ENCODE measurements at regions not wholly inside any gene's neighbourhood (a gene's known extent, or its start where the extent isn't known, plus 50 kb on each side); places are given as distances from the start of the nearest gene placed in this dataset.
"Not testable (repeated sequence)": the region's sequence is repeated elsewhere in the genome, so short reads cannot be mapped to it uniquely, and the experiment has no call there.

DNA sequence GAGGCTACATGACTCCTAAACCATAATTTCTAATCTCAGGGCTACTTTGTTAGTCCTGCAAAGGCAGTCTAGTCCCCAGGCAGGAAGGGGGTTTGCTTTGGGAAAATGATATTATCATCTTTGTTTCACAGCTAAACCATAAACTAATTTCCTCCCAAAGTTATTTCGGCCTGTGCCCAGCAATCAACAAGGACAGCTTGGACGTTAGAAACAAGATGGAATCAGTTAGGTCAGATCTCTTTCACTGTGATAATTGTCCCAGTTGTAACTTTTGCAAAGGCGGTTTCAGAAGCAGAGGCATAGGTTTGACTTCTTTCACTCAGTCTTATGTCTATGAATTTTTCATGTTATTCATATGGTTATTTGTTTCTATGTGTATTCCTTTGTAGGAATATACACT, 119.1 kb downstream of the PPIAL4G start:
- H3K27me3 ChIP-seq (ENCODE audit: control insufficient read depth, insufficient read depth, low read length); H2BK5ac ChIP-seq (ENCODE audit: low read depth, low read length, poor library complexity, severe bottlenecking); H3K4ac ChIP-seq (ENCODE audit: low read depth, low read length); H4K91ac ChIP-seq (ENCODE audit: insufficient read depth, low read depth, low read length); H3K23ac ChIP-seq (ENCODE audit: low read depth, low read length); H3K9me3 ChIP-seq (ENCODE audit: control insufficient read depth, insufficient read depth, low read length); H3K9me1 ChIP-seq (ENCODE audit: insufficient read depth, low read length); H3K4me2 ChIP-seq (ENCODE audit: low read depth, low read length); H2BK15ac ChIP-seq (ENCODE audit: low read depth, low read length); H3K36me3 ChIP-seq (ENCODE audit: control insufficient read depth, insufficient read depth, low read length); POLR2A ChIA-PET (ENCODE audit: unreplicated experiment); in situ Hi-C loops (cut with MboI; ENCODE audit: low sequenced_read_pairs); H3K18ac ChIP-seq (ENCODE audit: low read depth, low read length); H2AFZ ChIP-seq (replicated peaks; ENCODE audit: low read length, poor library complexity); H2BK20ac ChIP-seq (ENCODE audit: low read depth, low read length); H2BK120ac ChIP-seq (ENCODE audit: low read depth, low read length); H3K79me1 ChIP-seq (ENCODE audit: low read depth in 1 of 2, low read length in 2 of 2); H2AK5ac ChIP-seq (ENCODE audit: low read depth, low read length); DNase-seq; H4K20me1 ChIP-seq (ENCODE audit: insufficient read depth, low read length); H3K9ac ChIP-seq (ENCODE audit: low read depth, low read length); dilution Hi-C loops (cut with HindIII; ENCODE audit: low sequenced_read_pairs, unreplicated experiment); H3K56ac ChIP-seq (ENCODE audit: extremely low read depth, insufficient read depth, low read length); H4K5ac ChIP-seq (ENCODE audit: low read depth, low read length); H3K4me3 ChIP-seq (ENCODE audit: insufficient read depth, low read depth, low read length); BruUV-seq (replicated peaks); ATAC-seq (ENCODE audit: low read depth); H3K27ac ChIP-seq (ENCODE audit: insufficient read depth, low read length); intact Hi-C loops (cut with micrococcal nuclease); H3K4me1 ChIP-seq (ENCODE audit: control insufficient read depth, insufficient read depth, low read length); H3K14ac ChIP-seq (replicated peaks; ENCODE audit: low read depth, low read length); H4K8ac ChIP-seq (ENCODE audit: low read depth in 2 of 2, low read length in 2 of 2); H2AK9ac ChIP-seq (replicated peaks; ENCODE audit: low read depth, low read length, poor library complexity): not testable (repeated sequence)
- no CpG with 5 or more reads among the region's 3 CpGs for WGBS, 2 experiments (ENCODE audit: extremely low coverage in 2 of 2, insufficient read length in 1 of 2)
- CTCF ChIA-PET: interaction anchor here (1.4 kb wide), 1 partner anchor 8 kb away, joined by 3 read pairs; no protein-coding TSS in a partner anchor

All from IMR-90 (cell line).